ENCODE measurements at regions not wholly inside any gene's neighbourhood (a gene's known extent, or its start where the extent isn't known, plus 50 kb on each side); places are given as distances from the start of the nearest gene placed in this dataset.

DNA sequence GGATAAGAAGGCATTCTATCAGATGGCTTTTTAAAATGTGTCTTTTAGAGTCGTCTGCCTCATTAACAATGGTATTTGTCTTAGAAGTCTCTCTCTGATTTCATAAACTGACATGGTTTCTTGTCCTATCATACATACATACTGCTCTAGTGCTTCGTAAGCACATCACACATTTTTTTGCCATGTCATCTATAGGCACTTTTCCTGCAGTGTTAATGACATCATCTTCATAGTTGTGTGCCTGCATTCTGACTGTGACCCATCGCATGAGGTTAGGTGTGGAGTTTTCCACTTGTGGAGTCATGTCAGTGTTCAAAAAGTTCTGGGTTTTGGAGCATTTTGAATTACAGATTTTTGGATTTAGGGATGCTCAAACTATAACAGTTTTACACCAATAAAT, 361.6 kb upstream of the SPOCK3 start:
- no peak for TF ChIP-seq ELF4 (IDR thresholded peaks at IDR 0.05)
- no peak for TF ChIP-seq FOXA1 (IDR thresholded peaks at IDR 0.05)
- no peak for TF ChIP-seq ZNF384 (IDR thresholded peaks at IDR 0.05)
- TF ChIP-seq SP1 (IDR thresholded peaks at IDR 0.05), result no peak
- no peak for TF ChIP-seq SUZ12 (IDR thresholded peaks at IDR 0.05)
- TF ChIP-seq, protein P1, sequence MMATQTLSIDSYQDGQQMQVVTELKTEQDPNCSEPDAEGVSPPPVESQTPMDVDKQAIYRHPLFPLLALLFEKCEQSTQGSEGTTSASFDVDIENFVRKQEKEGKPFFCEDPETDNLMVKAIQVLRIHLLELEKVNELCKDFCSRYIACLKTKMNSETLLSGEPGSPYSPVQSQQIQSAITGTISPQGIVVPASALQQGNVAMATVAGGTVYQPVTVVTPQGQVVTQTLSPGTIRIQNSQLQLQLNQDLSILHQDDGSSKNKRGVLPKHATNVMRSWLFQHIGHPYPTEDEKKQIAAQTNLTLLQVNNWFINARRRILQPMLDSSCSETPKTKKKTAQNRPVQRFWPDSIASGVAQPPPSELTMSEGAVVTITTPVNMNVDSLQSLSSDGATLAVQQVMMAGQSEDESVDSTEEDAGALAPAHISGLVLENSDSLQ (IDR thresholded peaks at IDR 0.05), result no peak
- TF ChIP-seq HDGF (IDR thresholded peaks at IDR 0.05; ENCODE audit: borderline replicate concordance), result no peak
- no peak for TF ChIP-seq FOXK2 (IDR thresholded peaks at IDR 0.05)
- no peak for TF ChIP-seq NFRKB (IDR thresholded peaks at IDR 0.05)
- no peak for TF ChIP-seq BHLHE40 (IDR thresholded peaks at IDR 0.05; ENCODE audit: borderline replicate concordance)
- no peak for TF ChIP-seq LEF1 (IDR thresholded peaks at IDR 0.05; ENCODE audit: borderline replicate concordance)
- no peak for TF ChIP-seq TARDBP (IDR thresholded peaks at IDR 0.05)
- TF ChIP-seq ARNT (IDR thresholded peaks at IDR 0.05), result no peak
- no peak for TF ChIP-seq FOXM1 (IDR thresholded peaks at IDR 0.05; ENCODE audit: borderline replicate concordance)
